ENCODE measurements at regions not wholly inside any gene's neighbourhood (a gene's known extent, or its start where the extent isn't known, plus 50 kb on each side); places are given as distances from the start of the nearest gene placed in this dataset.

DNA sequence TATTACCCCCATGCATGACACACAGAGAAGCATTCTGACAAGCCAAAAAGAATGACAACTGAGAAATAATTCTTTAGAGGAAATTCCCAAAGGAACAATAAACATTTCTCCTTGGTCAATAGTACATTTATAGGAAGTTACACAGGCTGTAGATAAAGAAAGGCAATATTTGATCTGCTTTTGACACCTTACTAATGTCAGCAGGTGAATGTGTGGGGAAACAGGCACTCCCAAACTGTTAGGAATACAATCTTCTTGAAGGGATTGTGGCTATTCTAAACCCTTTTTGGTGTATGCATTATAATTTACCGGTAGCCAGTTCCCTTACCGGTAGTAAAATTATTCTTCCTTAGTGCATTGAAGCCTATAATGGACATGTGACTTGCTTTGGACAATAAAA, 116.1 kb upstream of the FTMT start:
- no peak for DNase-seq

DNA sequence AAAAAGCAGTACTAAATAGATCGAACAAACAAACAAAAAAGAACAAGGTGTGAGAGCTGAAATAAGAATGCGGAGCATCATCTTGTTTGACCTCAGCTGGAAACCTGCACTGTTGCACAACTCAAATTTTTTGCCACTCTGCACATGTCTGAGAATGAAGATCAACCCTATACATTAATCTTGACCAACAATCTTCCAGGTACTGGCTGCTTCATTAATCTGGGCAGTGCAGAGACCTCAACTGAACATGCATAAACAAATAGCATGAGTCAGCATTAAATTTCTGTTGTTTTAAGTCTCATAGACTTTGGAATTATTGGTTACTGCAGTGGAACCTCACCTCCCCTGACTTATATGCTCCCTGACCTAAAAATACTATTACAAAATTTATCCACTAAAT, 114.6 kb upstream of the FTMT start:
- DNase-seq = no peak

DNA sequence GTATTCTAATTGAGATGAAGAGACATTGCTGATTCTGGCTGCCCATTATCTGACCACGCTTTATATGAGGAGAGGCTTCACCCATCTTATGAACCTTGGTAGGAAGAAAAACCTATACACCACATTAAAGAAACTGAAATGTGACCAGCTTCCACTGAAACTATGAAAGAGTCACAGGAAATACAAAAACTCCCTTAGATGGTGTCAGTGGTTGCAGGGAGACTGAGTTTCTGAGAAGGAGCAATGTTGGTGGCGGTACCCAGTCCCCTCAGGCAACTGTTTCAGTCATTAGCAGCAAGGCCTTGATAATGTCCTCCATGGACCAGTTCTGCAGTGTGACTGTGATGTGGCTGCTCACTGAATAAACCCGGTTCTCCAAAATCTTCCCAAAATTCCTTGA, 110.5 kb upstream of the FTMT start:
- no peak for DNase-seq

DNA sequence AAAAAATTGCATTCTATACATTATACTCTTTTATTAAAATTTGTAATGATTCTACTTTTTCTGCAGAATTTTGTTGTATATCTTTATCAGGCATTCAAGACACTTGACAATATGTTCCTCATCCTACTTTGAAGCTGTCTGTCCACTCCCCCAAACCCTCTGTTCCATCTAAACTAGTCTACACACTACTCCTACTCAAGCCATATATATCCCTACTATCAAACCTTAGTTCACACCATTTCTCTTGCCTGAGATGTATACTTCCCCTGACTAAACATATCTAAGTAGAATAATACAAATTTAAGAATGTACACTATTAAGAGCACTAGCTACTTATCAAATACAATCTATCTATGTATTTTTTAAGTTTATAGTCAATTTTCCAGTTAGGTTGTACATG, 107.1 kb upstream of the FTMT start:
- no peak for DNase-seq

DNA sequence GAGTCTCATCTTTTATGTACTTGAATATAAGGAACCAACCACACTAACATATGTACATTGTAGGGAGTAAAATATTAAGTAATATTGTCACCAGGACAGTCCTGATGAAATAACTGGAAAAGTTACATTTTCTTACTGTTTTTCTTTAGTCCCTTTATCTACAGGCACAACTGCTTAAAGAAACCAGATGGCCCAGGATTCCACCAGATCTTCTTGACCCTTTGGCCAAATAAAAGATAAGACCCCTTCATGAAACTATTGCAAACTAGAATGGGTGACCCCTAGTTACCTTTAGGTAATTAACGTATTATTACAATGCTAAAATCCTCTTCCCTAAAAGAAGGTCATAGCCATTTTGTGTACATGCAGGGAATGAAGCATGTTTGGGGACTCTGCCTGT, 106.3 kb upstream of the FTMT start:
- DNase-seq = no peak

DNA sequence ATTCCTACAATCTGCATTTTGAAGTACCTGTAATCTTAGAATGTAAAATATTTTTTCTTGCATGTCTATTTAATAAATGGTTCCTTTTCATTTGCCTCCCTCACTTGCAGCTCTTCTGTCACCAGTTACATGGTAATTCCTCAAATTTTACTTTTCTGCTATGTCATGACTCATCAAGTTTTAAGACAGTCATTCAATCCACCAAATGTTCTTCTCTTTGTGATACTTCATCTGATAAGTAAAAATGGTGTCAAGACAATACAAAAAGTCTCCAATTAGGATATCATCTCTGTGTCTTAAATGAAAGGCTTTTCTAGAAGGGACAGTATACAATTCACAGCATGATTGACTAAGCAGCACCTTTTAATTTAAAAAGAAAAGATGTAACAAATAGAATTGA, 104.9 kb upstream of the FTMT start:
- DNase-seq = no peak

DNA sequence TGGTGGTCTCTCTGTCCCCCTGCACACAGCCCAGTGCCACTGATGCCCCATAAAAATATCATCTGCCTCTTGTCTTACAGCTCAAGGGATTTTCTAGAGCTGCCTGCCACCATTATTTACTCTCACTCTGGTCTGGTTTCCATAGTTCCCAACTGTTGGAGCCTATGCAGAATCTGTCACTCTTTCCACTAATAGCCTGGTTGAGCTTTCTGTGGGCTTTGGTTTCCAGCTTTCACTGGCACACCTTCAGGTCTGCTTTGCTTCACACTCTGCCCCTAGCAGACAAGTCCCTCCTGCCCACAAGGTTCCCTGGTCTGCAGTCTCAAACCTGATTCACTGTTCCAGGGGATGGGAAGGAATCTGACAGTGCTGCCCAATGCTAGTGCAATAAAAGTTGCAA, 103.0 kb upstream of the FTMT start:
- DNase-seq = no peak

DNA sequence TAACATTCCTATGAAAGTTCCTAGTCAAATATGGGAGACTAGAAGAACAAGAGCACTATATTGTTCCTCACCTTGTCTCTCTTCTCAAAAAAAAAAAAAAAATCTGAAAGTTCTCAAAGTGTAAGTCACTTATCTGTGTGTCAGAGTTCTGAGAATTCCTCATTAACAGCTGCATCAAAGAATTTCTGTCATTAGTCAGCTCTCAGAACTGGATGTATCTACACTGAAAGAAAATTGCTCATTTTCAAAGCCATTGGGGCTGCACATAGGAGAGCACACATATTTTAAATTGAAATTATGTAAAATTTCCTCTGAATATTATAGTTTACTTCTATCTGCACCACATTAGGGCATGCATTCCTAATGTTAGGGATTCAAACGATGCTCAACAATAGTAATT, 99.5 kb upstream of the FTMT start:
- no peak for DNase-seq

DNA sequence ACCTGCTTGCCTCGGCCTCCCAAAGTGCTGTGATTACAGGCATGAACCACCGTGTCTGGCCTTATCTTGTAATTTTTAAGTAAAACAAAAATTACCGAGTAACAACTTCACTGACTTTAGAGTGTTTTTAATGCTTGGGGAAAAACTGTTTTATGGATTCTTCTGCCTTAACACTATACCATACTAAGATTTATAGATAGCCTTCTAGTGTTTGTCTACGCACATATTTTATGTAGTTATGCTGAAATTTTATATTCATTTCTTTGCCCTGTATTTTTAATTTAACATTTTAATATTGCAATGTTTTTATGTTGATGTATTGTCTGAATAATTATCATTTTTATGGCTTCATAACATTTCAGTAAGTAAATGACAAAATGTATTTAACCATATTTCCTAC, 96.4 kb upstream of the FTMT start:
- DNase-seq = no peak

DNA sequence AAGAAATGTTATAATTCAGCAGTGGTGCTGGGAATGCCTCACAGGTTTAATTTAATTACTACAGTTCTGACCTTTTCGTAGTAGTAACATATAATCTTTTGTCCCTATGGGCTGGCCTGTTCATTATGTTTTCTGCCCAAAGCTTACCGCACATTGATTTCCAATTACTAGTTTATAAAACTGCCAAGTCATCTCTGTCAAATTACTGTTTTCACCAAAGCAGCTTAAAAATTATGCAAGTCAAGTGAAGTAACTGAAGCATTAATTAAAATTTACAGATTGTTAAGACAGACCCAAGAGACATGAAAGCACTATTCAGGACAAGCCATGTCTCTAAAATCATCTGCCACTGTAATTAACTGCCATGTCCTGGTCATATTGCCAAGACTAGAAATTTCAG, 93.9 kb upstream of the FTMT start:
- DNase-seq = no peak

DNA sequence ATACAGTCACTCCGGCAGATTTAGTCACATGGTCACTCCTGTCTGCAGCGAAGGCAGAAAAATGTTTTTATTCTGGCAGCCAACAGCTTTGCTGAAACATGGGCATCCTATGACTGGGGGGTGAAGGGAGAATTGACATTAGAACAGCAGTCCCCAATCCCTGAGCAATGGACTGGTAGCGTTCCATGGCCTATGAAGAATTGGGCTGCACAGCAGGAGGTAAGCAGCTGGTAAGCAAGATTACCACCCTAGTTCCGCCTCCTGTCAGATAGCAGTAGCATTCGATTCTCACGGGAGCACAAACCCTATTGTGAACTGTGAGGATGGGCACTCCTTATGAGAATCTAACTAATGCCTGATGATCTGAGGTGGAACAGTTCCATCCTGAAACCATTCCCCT, 93.1 kb upstream of the FTMT start:
- no peak for DNase-seq

DNA sequence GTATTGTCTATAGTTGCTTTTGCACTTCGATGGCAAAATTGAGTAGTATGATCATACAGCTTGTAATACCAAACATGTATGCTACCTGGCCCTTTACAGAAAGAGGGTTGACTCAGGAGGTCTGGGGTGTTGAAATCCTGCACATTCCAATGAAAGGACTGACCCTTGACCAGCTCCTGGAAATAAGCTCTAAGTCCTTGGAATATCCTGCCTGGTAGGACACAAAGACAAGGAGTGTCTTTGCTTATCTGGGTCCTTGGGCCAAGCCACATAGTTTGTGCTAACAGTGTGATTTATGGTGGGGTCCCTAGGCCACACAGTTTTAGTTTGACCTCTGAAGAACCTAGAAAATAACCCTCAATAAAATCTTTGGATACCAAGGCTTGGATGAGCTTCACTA, 89.3 kb upstream of the FTMT start:
- DNase-seq = no peak

DNA sequence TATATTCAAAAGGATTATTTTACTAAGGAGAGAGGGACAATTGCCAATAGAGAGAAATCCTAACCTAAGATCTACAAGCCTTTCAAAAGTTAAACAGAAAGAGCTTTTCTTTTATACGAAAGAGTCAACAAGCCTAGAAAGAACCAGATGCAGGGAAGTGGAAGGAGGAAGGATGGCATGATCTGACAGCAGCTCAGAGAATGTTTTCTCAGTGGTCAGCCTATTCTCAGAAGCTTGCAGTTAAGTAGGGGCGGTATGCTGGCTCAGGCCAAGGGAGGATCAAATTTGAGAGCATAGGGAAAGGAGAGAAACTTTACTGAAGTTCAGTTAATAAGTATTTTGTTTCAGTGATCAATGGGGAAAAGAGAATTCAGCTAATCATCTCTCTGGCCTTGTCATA, 88.0 kb upstream of the FTMT start:
- DNase-seq = no peak

DNA sequence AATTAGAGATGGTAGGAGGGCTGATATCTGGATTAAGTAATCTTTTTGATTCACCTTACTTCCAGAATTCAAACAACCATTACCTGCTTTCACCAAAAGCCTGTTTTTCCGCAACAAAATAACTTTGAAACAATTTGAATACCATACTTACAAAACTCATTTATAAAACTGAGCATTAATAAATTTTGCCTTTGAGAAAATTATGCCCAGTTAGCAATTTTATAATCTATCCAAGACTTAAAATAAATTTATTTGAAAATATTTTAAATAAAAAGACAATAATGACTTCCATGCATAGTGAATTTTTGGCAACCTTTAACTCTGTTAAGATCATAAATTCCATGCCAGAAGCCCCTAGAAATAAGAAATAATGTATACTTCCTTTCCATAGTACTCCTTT, 71.3 kb upstream of the FTMT start:
- DNase-seq = no peak

DNA sequence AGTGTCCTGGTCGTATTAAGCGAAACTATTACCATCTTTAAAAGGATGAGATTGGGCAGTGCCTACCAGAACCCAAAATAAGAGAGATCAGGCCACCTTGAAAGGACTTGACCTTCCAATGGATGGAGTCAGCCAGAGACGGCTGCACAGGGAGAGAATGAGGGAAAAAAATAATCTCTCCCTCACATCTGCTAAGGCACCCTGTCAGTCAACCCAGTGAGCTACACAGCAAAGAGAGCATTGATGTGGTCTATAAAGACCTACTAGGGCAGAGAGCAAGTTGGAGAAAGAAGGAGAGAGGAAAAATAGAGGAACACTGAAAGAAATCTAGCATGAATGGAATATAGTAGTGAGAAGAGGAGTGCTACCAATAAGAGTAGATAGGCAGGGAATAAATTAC, 68.0 kb upstream of the FTMT start:
- DNase-seq = no peak

DNA sequence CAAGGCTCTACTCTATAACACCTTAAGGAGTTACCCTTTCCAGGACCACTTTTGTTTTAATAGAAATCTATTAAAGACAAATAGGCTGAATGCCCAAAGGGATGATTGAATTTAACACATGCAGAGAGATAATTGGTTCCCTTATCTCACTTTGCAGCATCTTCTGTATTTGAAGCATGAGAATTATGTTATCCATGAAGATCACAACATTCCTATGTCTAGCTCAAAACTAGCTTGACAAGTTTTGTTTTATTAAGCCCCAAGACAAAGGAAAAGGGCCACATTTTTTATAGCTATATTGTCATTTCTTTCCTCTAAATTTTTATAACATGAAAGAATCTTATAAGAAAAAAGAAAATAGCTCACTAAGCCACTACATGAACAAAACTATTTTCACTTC, 57.9 kb upstream of the FTMT start:
- DNase-seq = no peak

DNA sequence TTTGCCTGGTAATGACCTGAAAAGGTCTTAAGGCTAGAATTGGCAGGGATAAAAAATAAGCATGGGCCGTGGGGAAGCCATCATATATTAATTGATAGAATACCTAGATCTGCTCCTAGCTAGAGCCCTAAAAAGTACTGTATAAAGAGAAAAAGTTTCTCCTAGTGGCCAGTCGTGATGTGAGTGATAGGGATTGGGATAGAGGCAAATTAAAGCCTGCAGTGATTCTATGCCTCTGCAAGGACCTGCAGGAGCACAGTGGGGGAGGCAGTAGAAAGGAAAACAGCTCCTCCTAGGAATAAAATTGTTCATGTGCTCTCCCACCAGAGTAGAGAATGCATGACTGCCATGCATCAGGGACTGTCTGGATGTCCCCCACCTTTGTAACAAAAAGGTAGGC, 56.2 kb upstream of the FTMT start:
- DNase-seq = no peak

DNA sequence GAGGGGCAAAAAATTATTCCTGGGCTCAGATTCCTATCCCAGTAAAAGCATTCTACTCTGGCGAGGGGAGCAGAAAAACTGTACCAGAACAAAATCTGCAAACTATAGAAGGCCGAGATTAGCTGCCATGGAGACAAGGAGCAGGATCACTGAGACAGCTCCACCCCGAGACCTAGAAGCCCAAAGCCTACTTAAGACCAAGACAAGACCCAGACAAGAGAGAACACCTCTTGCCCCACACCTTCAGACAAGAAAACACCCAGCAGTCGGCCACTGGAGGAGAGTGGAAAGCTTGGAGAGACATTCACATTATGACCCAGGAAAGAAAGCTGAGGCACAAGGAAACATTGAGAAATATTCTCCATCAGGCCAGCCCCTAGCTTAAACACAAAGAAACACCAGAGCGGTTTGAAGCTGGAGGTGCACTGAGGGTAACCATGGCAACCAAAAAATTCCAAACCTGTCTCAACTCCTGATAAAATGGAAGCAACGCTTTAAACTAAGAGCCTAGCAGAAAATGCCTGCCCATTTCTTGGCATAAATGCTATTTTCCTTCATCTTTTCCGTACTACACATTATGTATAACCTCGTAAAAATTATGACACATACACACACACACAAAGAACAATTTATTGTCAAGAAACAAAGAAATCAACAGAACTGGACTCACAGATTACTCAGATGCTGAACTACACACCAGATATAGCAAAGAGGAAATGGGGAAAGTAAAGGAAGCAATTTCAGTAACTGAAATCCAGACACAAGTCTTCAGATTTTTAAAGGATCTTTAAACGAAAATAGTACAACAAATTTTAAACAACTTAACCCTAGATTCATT, 53.8 kb upstream of the FTMT start:
- no peak for DNase-seq
